OCI-LY1 (cell line): ENCODE measurements at regions not wholly inside any gene's neighbourhood (a gene's known extent, or its start where the extent isn't known, plus 50 kb on each side); places are given as distances from the start of the nearest gene placed in this dataset.

Source experiments
- CTCF ChIP-seq: fragments of 200-600 bp; sonication (generic), shearing (Covaris generic); IDR thresholded peaks from 2 replicates; pipeline ENCODE4 v1.5.1; 2017; ENCODE audit warnings: mild to moderate bottlenecking, antibody characterized with exemption, low read length, moderate library complexity, mixed read lengths
- EZH2 ChIP-seq: fragments of 200-600 bp; sonication (generic), shearing (Covaris generic); IDR thresholded peaks from 2 replicates; pipeline ENCODE4 v1.8.0; 2017; ENCODE audit warnings: borderline replicate concordance, mixed run types, mild to moderate bottlenecking, antibody characterized with exemption, low read length, moderate library complexity, mixed read lengths

GRCh38 chr15:93424131-93424530, 335.1 kb upstream of the RGMA start:
- no peak for TF ChIP-seq EZH2
- TF ChIP-seq CTCF, result no peak
